Urinary bladder (tissue), 3 donors: ENCODE measurements at regions not wholly inside any gene's neighbourhood (a gene's known extent, or its start where the extent isn't known, plus 50 kb on each side); places are given as distances from the start of the nearest gene placed in this dataset.

Experiments used
- DNase-seq: peaks from one replicate; pipeline ENCODE4 v3.0.0-alpha.2; 2015; ENCODE audit errors: extremely low spot score
- H3K27ac ChIP-seq: one replicate; pipeline ENCODE4 v1.5.1; 2013; ENCODE audit warnings: low read depth, mild to moderate bottlenecking, moderate library complexity
- H3K36me3 ChIP-seq: one replicate; pipeline ENCODE4 v1.6.1; 2013; ENCODE audit warnings: mild to moderate bottlenecking, moderate library complexity; ENCODE audit not compliant: insufficient read depth
- H3K4me1 ChIP-seq: one replicate; pipeline ENCODE4 v1.6.1; 2013; ENCODE audit warnings: mild to moderate bottlenecking, moderate library complexity; ENCODE audit not compliant: insufficient read depth
- H3K4me3 ChIP-seq: one replicate; pipeline ENCODE4 v1.5.1; 2013; ENCODE audit warnings: low read depth, low read length
- WGBS: extraction: QIAGEN DNeasy Blood & Tissue Kit; methylation state at CpG from one replicate; pipeline ENCODE4 v1.1.7; 2013; 5-methylcytosine and 5-hydroxymethylcytosine counted together
- donor health status: healthy with polysubstance abuse.
- donor health status: healthy.

- DNase-seq, result no peak
- WGBS, result 81% methylated on average over 13 of the region's 13 CpGs
- Histone ChIP-seq H3K36me3 (no peaks in the 10 kb centered on the region), H3K27ac (no peak overlapping the region), H3K4me3 (no peak overlapping the region), H3K4me1 (no peaks in the 10 kb centered on the region)
Measured at GRCh38 chr11:133663135-133663985, 131.1 kb upstream of the OPCML start.

DNA sequence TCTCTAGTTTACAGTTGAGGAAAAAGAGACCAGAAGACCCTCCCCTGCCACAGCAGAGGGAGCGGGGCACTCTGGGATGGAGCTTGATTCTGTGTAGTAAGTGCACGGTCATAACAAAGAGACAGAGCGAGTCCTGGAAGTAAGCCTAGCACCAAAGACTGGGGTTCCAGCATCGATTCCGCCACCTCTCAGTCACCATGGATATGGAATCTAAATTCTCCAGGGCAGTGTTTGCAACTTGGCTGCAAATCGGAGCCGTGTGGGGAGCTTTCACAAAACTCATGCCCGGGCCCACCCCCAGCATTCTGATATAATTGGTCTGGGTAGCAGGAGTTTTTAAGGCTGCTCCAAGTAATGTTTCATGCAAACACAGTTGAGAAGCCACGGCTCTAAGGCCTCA lies 129.5 kb upstream of the OPCML start:
- Histone ChIP-seq H3K36me3 (no peaks in the 10 kb centered on the region), H3K27ac (no peak overlapping the region), H3K4me3 (no peak overlapping the region), H3K4me1 (no peaks in the 10 kb centered on the region)
- no peak for DNase-seq
- 87% methylated on average over 9 of the region's 9 CpGs for WGBS

DNA sequence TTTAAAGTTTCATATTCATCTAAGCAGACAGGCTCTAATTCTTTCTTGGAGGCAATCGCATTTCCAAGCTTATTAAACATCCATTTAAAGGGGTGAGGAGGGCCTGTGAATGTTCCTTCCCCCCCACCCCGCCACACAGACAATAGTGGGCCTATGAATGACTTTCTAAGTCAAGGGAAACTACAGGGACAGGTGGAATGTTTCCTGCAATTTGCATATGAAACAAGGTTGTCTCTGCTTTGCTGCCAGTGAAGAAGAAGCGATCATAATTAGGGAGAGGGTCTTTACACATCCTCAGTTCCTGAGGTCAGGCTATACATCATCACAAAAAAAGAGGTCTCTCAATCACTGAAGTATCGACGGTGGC lies 127.9 kb upstream of the OPCML start:
- WGBS, result 62% methylated on average over 5 of the region's 5 CpGs
- Histone ChIP-seq H3K27ac (no peak overlapping the region), H3K36me3 (no peaks in the 10 kb centered on the region), H3K4me3 (no peak overlapping the region), H3K4me1 (no peaks in the 10 kb centered on the region)
- no peak for DNase-seq

DNA sequence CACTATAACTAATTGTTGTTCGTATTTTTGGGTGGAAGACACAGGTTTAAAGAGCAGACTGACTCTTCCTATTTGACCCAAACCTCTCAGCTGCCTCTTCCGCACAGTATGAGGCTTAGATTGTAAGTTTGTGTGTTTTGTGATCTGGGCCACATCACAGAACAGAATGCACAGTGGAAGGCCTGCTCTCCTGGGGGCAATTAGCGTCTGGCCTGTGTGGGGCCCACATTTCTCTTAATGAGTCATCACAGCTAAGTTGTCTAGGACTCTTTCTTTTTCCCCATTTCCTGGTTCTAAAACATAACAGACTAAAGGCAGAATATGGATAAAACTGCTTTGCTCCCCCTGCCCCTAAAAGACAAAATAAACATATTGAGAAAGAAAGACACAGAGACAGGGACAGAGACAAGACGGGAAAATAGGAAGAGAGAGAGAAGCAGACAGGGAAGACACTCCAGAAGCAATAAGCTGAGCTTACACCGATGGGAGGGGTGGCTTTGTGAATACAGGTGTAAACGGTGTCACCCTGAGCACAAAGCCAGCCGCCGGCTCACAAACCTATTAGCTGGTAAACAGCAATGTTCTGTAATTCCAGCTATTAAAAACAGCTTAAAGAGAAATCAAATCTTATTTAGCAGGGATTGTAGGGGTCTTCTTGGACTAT lies 127.4 kb upstream of the OPCML start:
- Histone ChIP-seq H3K36me3 (no peaks in the 10 kb centered on the region), H3K4me3 (no peak overlapping the region), H3K4me1 (no peaks in the 10 kb centered on the region), H3K27ac (no peak overlapping the region)
- 37% methylated on average over 8 of the region's 8 CpGs for WGBS
- no peak for DNase-seq

GRCh38 chr11:133657054-133657453 lies 124.8 kb upstream of the OPCML start:
- 56% methylated on average over 3 of the region's 3 CpGs for WGBS
- Histone ChIP-seq H3K36me3 (no peaks in the 10 kb centered on the region), H3K27ac (no peak overlapping the region), H3K4me3 (no peak overlapping the region), H3K4me1 (no peaks in the 10 kb centered on the region)
- DNase-seq, result no peak

- H3K4me1 ChIP-seq, result no peaks in the 10 kb centered on the region
- H3K4me3 ChIP-seq, result no peak overlapping the region
- 70% methylated on average over 13 of the region's 13 CpGs for WGBS
- H3K36me3 ChIP-seq, result no peaks in the 10 kb centered on the region
- H3K27ac ChIP-seq, result no peak overlapping the region
- DNase-seq, result no peak
Measured at GRCh38 chr11:133656082-133656635, 123.9 kb upstream of the OPCML start.

- H3K27ac ChIP-seq, result no peak overlapping the region
- WGBS, result 52% methylated on average over 12 of the region's 12 CpGs
- no peaks in the 10 kb centered on the region for H3K36me3 ChIP-seq
- no peaks in the 10 kb centered on the region for H3K4me1 ChIP-seq
- DNase-seq, result no peak
- no peak overlapping the region for H3K4me3 ChIP-seq
Measured at GRCh38 chr11:133654630-133655212, 122.4 kb upstream of the OPCML start.

DNA sequence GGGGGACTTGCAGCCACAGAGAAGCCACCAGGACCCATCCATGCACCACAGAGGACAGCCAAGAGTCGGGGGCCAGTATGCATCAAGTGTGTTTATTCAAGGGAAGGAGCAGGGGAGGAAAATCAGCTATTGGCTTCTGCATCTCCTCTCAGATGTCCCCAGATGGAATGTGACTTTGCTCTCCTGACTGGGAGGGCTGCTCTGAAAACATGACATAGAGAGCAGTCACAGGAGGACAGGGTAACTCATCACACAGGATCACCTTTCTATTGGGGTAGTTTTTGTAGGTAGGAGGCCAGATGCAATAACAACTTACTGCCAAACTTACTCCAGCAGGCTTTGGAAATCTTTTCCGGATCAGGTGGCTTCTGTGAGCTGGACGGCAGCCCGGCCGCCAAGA lies 121.0 kb upstream of the OPCML start:
- Histone ChIP-seq H3K4me1 (no peaks in the 10 kb centered on the region), H3K36me3 (no peaks in the 10 kb centered on the region), H3K27ac (no peak overlapping the region), H3K4me3 (no peak overlapping the region)
- DNase-seq, result no peak
- WGBS, result 38% methylated on average over 5 of the region's 5 CpGs

- Histone ChIP-seq H3K4me3 (no peak overlapping the region), H3K36me3 (no peaks in the 10 kb centered on the region), H3K4me1 (no peaks in the 10 kb centered on the region), H3K27ac (no peak overlapping the region)
- DNase-seq, result no peak
- WGBS, result 61% methylated on average over 4 of the region's 4 CpGs
Measured at GRCh38 chr11:133650082-133650481, 117.8 kb upstream of the OPCML start.

DNA sequence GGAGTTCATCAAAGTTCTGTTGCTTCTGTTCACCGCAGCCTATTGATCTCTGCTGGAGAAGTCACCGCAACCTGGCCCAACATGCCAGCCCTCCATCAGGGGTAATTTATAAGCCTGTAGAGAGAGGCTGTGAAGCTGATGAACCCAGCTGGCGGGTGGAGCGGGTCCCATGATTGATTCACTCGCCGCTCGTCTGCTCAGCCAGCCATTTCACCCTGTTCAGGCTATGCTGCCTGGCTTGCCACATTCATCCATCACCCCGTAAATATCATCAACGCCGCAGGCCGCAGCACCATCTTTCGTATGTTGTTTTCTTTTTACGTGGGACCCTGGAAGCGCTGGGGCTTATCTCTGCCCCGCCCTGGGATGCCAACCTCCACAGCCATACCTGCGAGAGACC lies 116.7 kb upstream of the OPCML start:
- H3K36me3 ChIP-seq, result no peaks in the 10 kb centered on the region
- 83% methylated on average over 16 of the region's 16 CpGs for WGBS
- no peak overlapping the region for H3K27ac ChIP-seq
- no peak for DNase-seq
- H3K4me3 ChIP-seq, result no peak overlapping the region
- no peaks in the 10 kb centered on the region for H3K4me1 ChIP-seq

DNA sequence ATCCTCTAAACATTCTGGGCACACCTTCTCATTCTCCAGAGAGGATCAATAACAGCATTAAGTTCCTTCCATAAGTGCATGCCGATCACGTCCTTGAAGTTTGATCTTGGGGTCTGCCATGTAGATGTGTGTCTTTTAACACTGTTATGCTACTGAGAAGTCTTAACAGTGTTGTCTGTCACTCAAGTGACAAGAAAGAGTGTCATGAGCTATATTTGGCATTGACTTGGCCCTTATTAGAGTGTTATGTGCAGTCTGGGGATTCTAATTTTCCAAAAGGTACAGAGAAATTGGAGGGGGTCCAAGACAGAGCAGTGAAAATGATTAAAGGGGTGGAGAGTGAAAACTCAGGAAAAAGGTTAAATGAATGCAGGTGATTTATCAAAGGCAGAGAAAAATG lies 107.1 kb upstream of the OPCML start:
- Histone ChIP-seq H3K4me3 (no peak overlapping the region), H3K36me3 (no peaks in the 10 kb centered on the region), H3K4me1 (no peaks in the 10 kb centered on the region), H3K27ac (no peak overlapping the region)
- DNase-seq, result no peak
- WGBS, result 78% methylated on average over 2 of the region's 2 CpGs

GRCh38 chr11:133638921-133639320 lies 106.6 kb upstream of the OPCML start:
- Histone ChIP-seq H3K4me3 (no peak overlapping the region), H3K4me1 (no peaks in the 10 kb centered on the region), H3K27ac (no peak overlapping the region), H3K36me3 (no peaks in the 10 kb centered on the region)
- DNase-seq, result no peak
- 84% methylated on average over 5 of the region's 5 CpGs for WGBS

DNA sequence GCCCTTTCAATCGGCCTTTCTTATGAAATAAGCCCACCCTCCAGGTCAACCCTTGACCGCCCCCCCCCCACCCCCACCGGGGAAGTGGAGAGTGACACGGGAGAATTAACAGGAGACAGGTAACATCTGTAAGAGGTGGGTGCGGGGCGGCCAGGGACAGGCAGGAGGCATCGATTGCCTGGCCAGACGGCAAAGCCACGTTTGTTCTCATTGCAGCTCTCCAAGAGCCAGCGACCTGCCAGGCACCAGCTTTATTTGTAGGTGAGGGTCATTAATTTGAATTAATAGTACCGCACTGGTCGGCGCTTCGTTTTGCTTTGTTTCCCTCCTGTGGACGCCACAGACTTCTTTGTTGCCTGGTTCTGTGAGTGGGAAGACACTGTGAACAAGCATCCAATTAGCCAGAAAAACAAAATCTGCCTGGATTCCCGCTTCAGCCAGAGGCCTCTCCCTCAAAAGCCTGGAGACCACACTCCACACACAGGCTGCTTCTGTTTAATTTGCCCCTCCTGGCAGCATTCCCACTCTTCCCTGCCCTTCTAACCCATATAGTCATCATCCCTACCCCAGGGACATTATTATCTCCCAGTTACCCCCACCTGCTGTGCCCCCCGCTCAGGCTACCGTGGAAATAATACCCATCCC lies 104.5 kb upstream of the OPCML start:
- Histone ChIP-seq H3K27ac (no peak overlapping the region), H3K36me3 (no peaks in the 10 kb centered on the region), H3K4me3 (no peak overlapping the region), H3K4me1 (no peaks in the 10 kb centered on the region)
- WGBS, result 48% methylated on average over 18 of the region's 18 CpGs
- no peak for DNase-seq
